ENCODE measurements at regions not wholly inside any gene's neighbourhood (a gene's known extent, or its start where the extent isn't known, plus 50 kb on each side); places are given as distances from the start of the nearest gene placed in this dataset.
"Not testable (repeated sequence)": the region's sequence is repeated elsewhere in the genome, so short reads cannot be mapped to it uniquely, and the experiment has no call there.

DNA sequence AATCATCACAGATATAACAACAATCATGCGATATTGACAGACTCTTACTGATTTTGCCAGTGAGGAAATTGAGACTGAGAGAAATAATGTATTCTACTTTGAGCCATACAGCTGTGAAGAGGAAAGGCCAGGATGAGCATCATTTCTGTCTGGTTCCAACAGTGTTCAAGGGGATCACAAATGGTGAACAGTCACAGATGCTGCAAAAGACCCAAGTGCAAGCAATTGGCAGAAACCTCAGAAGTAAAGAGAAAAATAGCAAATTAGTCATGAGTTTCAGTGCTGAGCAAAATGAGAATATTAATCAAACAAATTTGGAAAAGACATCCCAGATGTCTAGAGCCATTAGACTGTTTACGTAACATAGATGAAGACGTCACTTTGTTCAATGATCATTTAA, 114.1 kb downstream of the RAB38 start:
- DNase-seq (ENCODE audit: low read depth): no peak

GRCh38 chr11:88059326-88059725, 115.9 kb downstream of the RAB38 start:
- peak; percentile 4 for DNase-seq (ENCODE audit: low read depth)

DNA sequence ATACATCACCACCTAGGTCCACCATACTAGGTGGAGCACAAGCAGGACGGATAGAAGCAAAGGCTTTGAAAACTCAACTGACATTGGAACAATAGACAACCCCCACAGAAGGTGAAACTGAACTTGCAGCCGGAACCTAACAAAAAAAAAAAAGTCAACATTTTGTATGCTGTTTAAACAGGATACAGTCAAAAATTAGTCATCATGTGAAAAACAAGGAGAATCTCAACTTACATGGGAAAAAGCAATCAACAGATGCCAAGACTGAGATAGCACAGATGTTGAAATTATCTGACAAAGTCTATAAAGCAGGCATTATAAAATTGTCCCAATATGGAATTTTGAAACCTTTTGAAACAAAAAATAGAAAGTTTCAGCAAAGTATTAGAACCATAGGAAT, 123.8 kb downstream of the RAB38 start:
- peak; percentile 34 for DNase-seq (ENCODE audit: low read depth)

- DNase-seq (ENCODE audit: low read depth): peak; percentile 3
Measured at GRCh38 chr11:88050247-88050646, 125.0 kb downstream of the RAB38 start.

- not testable (repeated sequence) for DNase-seq (ENCODE audit: low read depth)
Measured at GRCh38 chr11:88045288-88045687, 130.0 kb downstream of the RAB38 start.

DNA sequence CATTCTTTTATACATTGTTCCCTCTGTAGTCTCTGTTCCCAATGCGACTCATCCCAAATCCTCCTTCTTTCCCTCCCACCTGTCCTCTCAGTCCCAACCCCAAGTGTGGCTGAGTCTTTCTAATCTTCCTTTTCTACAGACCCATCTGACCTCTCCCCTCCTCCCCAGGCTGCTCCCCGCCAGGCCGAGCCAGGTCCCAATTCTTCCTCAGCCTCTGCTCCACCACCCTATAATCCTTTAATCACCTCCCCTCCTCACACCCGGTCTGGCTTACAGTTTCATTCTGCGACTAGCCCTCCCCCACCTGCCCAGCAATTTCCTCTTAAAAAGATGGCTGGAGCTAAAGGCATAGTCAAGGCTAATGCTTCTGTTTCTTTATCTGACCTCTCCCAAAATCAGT, 130.6 kb downstream of the RAB38 start:
- DNase-seq (ENCODE audit: low read depth): not testable (repeated sequence)

- no peak for DNase-seq (ENCODE audit: low read depth)
Measured at GRCh38 chr11:88043149-88043548, 132.1 kb downstream of the RAB38 start.

- no peak for DNase-seq (ENCODE audit: low read depth)
Measured at GRCh38 chr11:88042647-88043046, 132.6 kb downstream of the RAB38 start.

DNA sequence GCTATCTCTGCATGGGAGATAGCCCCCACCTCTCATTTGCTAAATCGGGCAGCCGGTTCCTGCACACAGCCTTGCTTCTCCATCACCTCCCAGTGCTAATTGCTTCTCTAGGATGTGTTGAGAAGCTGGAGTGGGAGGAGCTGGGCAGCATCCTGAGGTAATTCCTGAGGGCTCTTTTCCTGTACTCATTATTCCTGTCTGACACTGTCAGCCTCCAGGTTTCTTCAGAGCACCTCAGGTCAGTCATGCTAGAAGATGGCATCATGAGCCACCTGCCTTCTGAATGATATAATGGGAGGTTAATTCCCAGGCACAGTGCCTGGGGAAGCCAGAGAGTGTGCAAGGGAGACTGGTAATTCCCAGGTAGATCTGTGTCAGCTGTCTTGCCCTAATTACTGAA, 133.0 kb downstream of the RAB38 start:
- no peak for DNase-seq (ENCODE audit: low read depth)

GRCh38 chr11:88041679-88042078, 133.6 kb downstream of the RAB38 start:
- no peak for DNase-seq (ENCODE audit: low read depth)

DNA sequence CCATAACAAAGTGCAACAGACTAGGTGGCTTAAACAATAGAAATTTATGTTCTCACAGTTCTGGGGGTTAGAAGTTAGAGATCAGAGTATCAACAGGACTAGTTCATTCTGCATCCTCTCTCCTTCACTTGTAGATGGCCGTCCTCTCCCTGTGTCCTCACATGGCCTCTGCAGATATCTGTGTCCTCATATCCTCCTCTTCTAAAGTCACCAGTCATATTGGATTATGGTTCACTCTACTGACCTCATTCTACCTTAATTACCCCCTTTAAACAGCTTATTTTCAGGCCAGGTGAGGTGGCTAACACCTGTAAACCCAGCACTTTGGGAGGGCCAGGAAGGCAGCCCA, 135.1 kb downstream of the RAB38 start:
- DNase-seq (ENCODE audit: low read depth): no peak

DNA sequence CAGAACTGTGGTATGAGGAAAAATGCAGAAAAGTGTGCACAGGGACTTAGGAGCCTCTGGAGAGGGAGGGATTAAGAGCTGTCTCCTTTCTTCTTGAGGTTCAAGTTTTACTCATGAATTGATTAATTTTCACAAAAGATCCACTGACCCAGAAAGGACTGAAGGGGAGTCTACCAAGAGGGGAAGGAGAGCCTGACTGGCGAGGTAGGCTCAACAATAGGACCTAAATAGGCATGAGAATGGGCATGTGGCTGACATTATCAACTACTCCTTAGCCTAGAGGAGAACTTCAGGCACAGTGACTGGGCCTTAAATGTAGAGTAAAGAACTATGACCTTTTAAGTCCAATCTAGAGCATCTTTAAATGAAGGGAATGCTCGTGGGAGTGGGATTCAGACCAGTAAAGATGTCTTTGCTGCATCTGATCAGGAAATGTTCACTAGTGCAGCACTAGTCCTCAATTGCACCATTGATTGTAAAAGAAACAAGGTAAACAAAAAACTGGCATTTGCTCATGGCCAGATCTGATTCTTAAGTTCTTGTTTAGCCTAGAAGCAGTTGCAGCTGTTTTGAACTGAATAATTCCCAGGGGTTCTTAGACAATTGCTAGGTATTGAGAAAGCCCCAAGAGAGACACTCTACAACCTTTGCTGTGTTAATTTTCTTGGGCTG, 135.6 kb downstream of the RAB38 start:
- no peak for DNase-seq (ENCODE audit: low read depth)

- DNase-seq (ENCODE audit: low read depth): no peak
Measured at GRCh38 chr11:88038063-88038462, 137.2 kb downstream of the RAB38 start.

DNA sequence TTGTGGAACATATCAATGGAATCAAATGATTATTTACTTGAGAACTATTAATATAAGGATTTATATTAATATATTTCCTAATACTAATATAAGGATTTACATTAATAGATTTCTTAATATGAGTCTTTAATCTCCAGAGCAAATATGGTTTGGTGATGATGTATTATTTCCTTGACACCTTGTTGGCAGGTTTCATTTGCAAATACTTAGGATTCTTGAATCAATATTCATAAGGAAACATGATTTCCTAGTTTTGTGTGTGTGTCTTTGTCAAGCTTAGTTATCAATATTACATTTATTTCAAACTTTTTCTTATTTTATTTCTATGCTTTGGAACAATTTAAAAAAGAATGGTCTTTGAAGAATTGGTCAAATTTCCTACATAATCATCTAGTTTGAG, 138.5 kb downstream of the RAB38 start:
- DNase-seq (ENCODE audit: low read depth): no peak

- no peak for DNase-seq (ENCODE audit: low read depth)
Measured at GRCh38 chr11:88035271-88035670, 140.0 kb downstream of the RAB38 start.

DNA sequence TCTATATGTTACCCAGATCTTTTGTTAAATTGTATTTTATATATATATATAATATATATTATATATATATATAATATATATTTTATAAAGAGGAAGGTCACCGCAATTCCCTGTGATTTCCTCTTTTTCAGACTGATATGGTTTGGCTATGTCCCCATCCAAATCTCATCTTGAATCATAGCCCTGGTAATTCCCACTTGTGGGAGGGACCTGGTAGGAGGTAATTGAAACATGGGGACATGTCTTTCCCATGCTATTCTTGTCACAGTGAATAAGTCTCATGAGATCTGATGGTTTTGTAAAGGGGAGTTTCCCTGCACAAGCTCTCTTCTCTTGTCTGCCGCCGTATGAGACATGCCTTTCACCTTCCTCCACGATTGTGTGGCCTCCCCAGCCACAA, 157.6 kb downstream of the RAB38 start:
- DNase-seq (ENCODE audit: low read depth): no peak

GRCh38 chr11:88016392-88017170, 158.7 kb downstream of the RAB38 start:
- DNase-seq (ENCODE audit: low read depth): peak; percentile 79

DNA sequence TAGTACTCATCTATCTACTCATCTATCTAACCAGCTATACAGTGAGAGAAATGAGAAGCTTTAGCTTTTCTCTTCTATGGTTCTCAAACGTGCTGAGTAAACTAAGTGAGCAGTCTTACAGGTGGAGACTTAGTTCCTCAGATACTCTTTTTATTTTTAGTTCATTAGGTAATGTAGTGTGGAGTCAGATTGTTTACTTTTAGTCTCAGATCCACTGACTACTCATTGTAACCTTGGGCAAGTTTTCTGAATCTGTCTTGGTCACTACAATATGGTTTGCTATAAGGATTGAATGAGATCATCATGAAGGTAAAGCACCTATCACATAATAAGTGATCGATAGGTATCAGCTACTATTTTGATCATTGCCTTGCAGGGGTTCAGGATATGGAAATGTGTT, 160.1 kb downstream of the RAB38 start:
- no peak for DNase-seq (ENCODE audit: low read depth)

DNA sequence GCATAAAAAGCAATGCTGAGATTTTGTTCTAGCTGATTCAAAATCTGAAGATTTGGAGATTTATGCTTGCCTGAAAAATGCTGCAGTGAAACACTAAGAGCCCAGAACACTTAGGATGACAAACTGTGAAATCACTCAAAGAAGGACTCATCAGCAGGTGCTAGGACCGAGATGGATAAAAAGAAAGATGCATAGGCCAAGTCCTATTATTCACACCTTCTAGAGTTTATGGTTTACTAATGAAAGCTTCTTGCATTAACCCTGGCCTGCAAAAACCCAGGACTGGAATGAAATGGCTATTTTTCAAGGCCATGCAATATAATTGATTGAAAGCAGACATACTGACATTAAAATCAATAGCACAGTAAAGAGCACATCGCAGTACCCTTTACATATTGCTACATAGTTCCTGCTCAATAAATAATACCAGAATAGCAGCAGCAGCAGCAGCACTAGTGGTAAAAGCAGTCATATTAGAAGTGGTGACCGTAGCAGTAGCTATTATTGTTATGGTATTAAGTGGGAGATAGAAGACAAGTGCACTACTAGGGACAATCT, 161.7 kb downstream of the RAB38 start:
- no peak for DNase-seq (ENCODE audit: low read depth)

- DNase-seq (ENCODE audit: low read depth): no peak
Measured at GRCh38 chr11:88012456-88012855, 162.8 kb downstream of the RAB38 start.

- no peak for DNase-seq (ENCODE audit: low read depth)
Measured at GRCh38 chr11:87976009-87976408, 199.2 kb downstream of the RAB38 start.

DNA sequence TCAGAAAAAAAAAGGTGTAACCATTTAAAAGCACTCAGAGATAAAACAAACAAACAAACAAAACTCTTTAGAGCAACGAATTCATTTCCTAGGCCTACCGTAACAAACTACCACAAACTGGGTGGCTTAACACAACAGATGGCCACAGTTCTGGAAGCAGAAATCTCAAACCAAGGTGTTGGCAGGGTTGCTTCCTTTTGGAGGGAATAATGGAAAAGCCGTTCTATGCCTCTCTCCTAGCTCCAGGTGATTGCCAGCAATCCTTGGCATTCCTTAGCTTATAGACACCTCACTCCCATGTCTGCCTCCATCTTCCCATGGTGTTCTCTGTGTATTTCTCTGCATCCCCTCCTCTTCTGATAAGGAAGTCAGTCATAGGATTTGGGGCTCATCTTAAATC, 200.4 kb downstream of the RAB38 start:
- no peak for DNase-seq (ENCODE audit: low read depth)

DNA sequence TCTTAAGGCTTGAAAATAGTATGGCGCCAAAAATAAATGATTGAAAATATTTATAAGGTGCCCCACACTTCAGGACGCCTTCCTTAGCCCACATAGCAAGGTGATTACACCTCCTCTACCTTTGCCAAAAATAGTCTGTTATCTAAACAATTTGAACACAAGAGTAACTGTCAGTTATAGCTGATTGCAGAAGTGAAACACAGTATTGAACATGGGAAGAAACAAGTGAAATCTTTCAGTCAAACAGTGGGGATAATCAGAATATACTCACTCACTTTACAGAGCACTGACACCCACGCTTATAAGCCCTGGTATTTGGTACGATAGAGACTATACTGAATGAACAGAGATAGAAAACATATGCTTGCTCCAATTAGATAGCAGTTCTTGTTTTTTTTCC, 203.1 kb downstream of the RAB38 start:
- no peak for DNase-seq (ENCODE audit: low read depth)

GRCh38 chr11:87971354-87971753, 203.9 kb downstream of the RAB38 start:
- DNase-seq (ENCODE audit: low read depth): no peak

All from amniotic epithelial cell (primary cell).